GM12874 (cell line): ENCODE measurements at regions not wholly inside any gene's neighbourhood (a gene's known extent, or its start where the extent isn't known, plus 50 kb on each side); places are given as distances from the start of the nearest gene placed in this dataset.

Source experiments
- CTCF ChIP-seq: IDR thresholded peaks from 2 replicates; pipeline ENCODE4 v1.5.1; 2011; ENCODE audit warnings: low read depth, mild to moderate bottlenecking, control low read depth, low read length, moderate library complexity; ENCODE audit not compliant: insufficient read depth

- no peak for TF ChIP-seq CTCF
Measured at GRCh38 chr9:110086537-110086936, 121.4 kb downstream of the C9orf152 start.

GRCh38 chr9:110087605-110088004 lies 120.4 kb downstream of the C9orf152 start:
- no peak for TF ChIP-seq CTCF

GRCh38 chr9:110088099-110088498 lies 119.9 kb downstream of the C9orf152 start:
- TF ChIP-seq CTCF: no peak

- TF ChIP-seq CTCF: no peak
Measured at GRCh38 chr9:110089681-110090370, 118.1 kb downstream of the C9orf152 start.

- TF ChIP-seq CTCF: no peak
Measured at GRCh38 chr9:110092792-110093191, 115.2 kb downstream of the C9orf152 start.

- no peak for TF ChIP-seq CTCF
Measured at GRCh38 chr9:110093417-110093816, 114.5 kb downstream of the C9orf152 start.

GRCh38 chr9:110093871-110094270 lies 114.1 kb downstream of the C9orf152 start:
- no peak for TF ChIP-seq CTCF
